RWPE2 (cell line): ENCODE measurements at regions not wholly inside any gene's neighbourhood (a gene's known extent, or its start where the extent isn't known, plus 50 kb on each side); places are given as distances from the start of the nearest gene placed in this dataset.
"Not testable (repeated sequence)": the region's sequence is repeated elsewhere in the genome, so short reads cannot be mapped to it uniquely, and the experiment has no call there.

Experiments
- ATAC-seq: fragments of 200-7000 bp; cut with Tn5 transposase; 3 replicates; pipeline ENCODE4 v1.9.1; 2021; ENCODE audit warnings: low read depth
- DNase-seq: peaks from one replicate; pipeline ENCODE4 v3.0.0-alpha.2; 2020; ENCODE audit warnings: low spot score
- H3K27ac ChIP-seq: fragments of 450-650 bp; 2 replicates; pipeline ENCODE4 v1.5.1; 2017; ENCODE audit warnings: mild to moderate bottlenecking; ENCODE audit not compliant: poor library complexity, severe bottlenecking
- H3K27me3 ChIP-seq: fragments of 250-450 bp; sonication (Bioruptor Pico); 2 replicates; pipeline ENCODE4 v1.5.1; 2021; ENCODE audit warnings: mild to moderate bottlenecking, moderate library complexity; ENCODE audit not compliant: insufficient read depth, poor library complexity, severe bottlenecking
- H3K36me3 ChIP-seq: fragments of 250-450 bp; sonication (Bioruptor Pico); 2 replicates; pipeline ENCODE4 v1.5.1; 2020; ENCODE audit warnings: low read depth, mild to moderate bottlenecking, moderate library complexity
- H3K4me1 ChIP-seq: fragments of 250-450 bp; sonication (Bioruptor Pico); 2 replicates; pipeline ENCODE4 v1.5.1; 2021; ENCODE audit warnings: mild to moderate bottlenecking, moderate library complexity; ENCODE audit not compliant: insufficient read depth, poor library complexity, severe bottlenecking
- H3K4me3 ChIP-seq: fragments of 250-450 bp; sonication (Bioruptor Pico); 2 replicates; pipeline ENCODE4 v1.5.1; 2021; ENCODE audit warnings: mild to moderate bottlenecking, moderate library complexity; ENCODE audit not compliant: severe bottlenecking
- H3K9me3 ChIP-seq: fragments of 250-450 bp; sonication (Bioruptor Pico); 2 replicates; pipeline ENCODE4 v1.5.1; 2021; ENCODE audit warnings: mild to moderate bottlenecking, moderate library complexity; ENCODE audit not compliant: severe bottlenecking
- TF ChIP-seq, protein P1 (sequence below): fragments of 450-650 bp; IDR thresholded peaks from one replicate; pipeline ENCODE4 v1.5.1; 2017; ENCODE audit warnings: mild to moderate bottlenecking, moderate library complexity; ENCODE audit not compliant: poor library complexity, severe bottlenecking

DNA sequence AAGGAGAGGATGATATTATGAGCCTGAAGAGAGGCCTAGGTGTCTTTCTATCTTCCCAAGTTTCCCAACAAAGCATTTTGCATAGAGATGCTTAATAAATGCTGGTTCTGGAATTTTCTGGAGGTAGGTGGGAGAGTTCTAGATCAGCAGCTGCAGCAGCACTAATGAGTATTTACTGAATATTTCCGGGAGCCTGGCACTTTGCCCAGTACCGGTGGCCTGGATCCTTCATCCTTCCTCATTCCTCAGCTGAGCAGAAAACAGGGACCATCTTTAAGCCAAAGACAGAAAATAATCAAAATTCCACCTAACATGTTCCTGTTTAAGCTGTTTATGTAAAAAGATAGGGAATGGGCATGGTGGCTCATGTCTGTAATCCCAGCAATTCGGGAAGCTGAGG is 813.2 kb upstream of the AUTS2 start:
- ATAC-seq (no peak), DNase-seq (no peak)
- Histone ChIP-seq H3K4me3 (no peak overlapping the region), H3K36me3 (no peaks in the 10 kb centered on the region), H3K27me3 (no peaks in the 10 kb centered on the region), H3K9me3 (no peaks in the 10 kb centered on the region), H3K27ac (no peak overlapping the region), H3K4me1 (no peaks in the 10 kb centered on the region)
- TF ChIP-seq, protein P1, sequence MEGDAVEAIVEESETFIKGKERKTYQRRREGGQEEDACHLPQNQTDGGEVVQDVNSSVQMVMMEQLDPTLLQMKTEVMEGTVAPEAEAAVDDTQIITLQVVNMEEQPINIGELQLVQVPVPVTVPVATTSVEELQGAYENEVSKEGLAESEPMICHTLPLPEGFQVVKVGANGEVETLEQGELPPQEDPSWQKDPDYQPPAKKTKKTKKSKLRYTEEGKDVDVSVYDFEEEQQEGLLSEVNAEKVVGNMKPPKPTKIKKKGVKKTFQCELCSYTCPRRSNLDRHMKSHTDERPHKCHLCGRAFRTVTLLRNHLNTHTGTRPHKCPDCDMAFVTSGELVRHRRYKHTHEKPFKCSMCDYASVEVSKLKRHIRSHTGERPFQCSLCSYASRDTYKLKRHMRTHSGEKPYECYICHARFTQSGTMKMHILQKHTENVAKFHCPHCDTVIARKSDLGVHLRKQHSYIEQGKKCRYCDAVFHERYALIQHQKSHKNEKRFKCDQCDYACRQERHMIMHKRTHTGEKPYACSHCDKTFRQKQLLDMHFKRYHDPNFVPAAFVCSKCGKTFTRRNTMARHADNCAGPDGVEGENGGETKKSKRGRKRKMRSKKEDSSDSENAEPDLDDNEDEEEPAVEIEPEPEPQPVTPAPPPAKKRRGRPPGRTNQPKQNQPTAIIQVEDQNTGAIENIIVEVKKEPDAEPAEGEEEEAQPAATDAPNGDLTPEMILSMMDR = no peak

DNA sequence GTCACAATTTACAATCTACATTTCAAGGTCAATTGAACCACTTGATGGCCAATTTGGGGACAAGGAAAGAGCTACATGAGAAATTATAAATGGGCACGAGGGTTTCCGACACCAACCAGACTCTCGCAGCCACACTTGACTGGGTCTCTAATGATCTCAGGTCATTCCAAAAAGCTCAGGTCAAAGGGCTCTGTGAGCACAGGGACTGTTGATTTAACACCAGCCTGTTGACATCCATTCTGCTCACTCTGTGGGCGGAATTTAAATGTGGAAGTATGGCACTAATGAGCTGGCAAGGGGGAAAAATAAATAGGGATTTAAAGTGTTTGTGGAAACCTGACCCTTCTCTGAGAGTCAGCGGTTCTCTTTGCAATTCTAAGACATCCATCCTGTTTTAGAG is 810.7 kb upstream of the AUTS2 start:
- Histone ChIP-seq H3K4me1 (no peaks in the 10 kb centered on the region), H3K27me3 (no peaks in the 10 kb centered on the region), H3K9me3 (no peaks in the 10 kb centered on the region), H3K36me3 (no peaks in the 10 kb centered on the region), H3K27ac (no peak overlapping the region), H3K4me3 (no peak overlapping the region)
- DNase-seq = no peak
- TF ChIP-seq, protein P1 = no peak
- ATAC-seq = no peak

DNA sequence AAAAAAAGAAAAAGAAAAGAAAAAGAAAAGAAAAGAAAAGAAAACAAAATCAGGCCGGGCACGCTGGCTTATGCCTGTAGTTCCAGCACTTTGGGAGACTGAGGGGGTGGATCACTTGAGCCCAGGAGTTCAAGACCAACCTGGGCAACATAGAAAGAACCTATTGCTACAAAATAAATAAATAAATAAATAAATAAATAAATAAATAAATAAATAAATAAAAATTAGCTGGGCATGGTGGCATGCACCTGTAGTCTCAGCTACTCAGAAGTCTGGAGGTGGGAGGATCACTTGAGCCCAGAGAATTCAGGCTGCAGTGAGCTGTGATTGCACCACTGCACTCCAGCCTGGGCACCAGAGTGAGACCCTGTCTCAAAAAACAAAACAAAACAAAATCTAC is 809.7 kb upstream of the AUTS2 start:
- H3K27me3 ChIP-seq, H3K4me3 ChIP-seq, DNase-seq, H3K4me1 ChIP-seq, H3K9me3 ChIP-seq, ATAC-seq, H3K27ac ChIP-seq, H3K36me3 ChIP-seq: not testable (repeated sequence)

DNA sequence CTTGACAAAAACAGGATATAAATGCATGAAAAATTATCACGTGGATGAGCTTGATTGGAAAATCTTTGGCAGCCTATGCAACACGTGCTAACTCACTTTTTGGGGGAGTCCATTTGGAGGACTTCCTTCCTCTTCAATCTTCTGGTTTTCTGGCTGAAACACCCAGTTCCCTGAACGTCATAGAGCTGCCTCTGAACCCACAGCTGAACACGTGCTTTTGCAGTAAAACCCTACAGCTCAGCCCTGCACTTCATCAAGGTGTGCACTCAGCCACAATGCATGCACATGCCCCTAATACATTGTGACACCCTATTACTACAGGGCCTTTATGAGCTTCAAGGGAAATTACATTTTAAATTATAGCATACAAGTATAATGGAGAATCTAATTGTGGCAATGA is 808.7 kb upstream of the AUTS2 start:
- DNase-seq (no peak), ATAC-seq (no peak)
- Histone ChIP-seq H3K9me3 (no peaks in the 10 kb centered on the region), H3K36me3 (no peaks in the 10 kb centered on the region), H3K27ac (no peak overlapping the region), H3K4me3 (no peak overlapping the region), H3K4me1 (no peaks in the 10 kb centered on the region), H3K27me3 (no peaks in the 10 kb centered on the region)
- TF ChIP-seq, protein P1 = no peak

DNA sequence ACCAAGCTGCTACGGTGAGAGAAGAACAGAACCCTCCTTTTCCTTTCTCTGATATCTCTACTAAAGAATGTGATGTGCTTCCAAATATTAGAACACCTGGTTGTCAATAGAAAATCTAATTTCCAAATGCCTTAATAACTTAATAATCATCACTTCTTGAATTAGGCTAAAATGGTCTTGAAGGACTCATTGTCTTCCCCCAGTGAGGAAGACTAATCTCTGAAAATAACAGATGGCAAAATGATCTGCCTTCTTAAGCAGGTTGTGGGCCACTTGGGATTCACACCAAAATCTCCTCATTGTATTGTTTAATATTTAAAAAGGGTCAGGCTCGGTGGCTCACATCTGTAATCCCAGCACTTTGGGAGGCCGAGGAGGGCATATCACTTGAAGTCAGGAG is 805.9 kb upstream of the AUTS2 start:
- Histone ChIP-seq H3K27me3 (no peaks in the 10 kb centered on the region), H3K27ac (no peak overlapping the region), H3K36me3 (no peaks in the 10 kb centered on the region), H3K9me3 (no peaks in the 10 kb centered on the region), H3K4me1 (no peaks in the 10 kb centered on the region), H3K4me3 (no peak overlapping the region)
- TF ChIP-seq, protein P1 = no peak
- DNase-seq (no peak), ATAC-seq (no peak)
